ENCODE measurements at regions not wholly inside any gene's neighbourhood (a gene's known extent, or its start where the extent isn't known, plus 50 kb on each side); places are given as distances from the start of the nearest gene placed in this dataset.
"Not testable (repeated sequence)": the region's sequence is repeated elsewhere in the genome, so short reads cannot be mapped to it uniquely, and the experiment has no call there.

DNA sequence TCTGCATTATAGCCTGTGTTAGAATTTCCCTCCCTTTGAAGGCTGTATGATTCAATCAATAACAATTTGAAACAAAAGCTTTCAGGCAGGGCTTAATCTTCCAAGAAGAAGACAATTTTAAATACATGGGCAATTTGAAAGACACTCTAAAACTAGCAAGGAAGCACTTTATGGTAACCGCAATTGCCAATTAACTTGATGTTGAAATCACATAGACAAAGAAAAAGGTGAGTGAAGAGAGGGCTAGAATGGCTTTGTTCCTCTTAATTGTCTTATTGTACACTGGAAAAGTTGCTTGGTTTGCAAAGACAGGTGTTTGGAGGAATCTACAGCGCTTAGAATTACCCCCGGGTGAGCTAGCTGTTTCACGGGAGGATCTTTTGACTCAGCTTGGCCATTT, 74.4 kb upstream of the PRKX start:
- Histone ChIP-seq H3F3A (replicated peaks; ENCODE audit: low read depth) (no peaks in the 10 kb centered on the region), H3K27ac (ENCODE audit: low read depth) (no peak overlapping the region), H3K9me2 (ENCODE audit: insufficient read depth) (no peaks in the 10 kb centered on the region), H4K20me1 (replicated peaks; ENCODE audit: insufficient read depth) (no peaks in the 10 kb centered on the region), H3K36me3 (ENCODE audit: insufficient read depth) (no peaks in the 10 kb centered on the region), H3K4me1 (ENCODE audit: insufficient read depth) (peaks cover 7% of the 10 kb centered on the region; the same call in 1 of the 2 replicates), H2AFZ (peak overlapping the region; percentile 29; the same call in 1 of the 2 replicates), H3K79me2 (replicated peaks; ENCODE audit: insufficient read depth) (no peaks in the 10 kb centered on the region), H3K4me2 (peak overlapping the region; percentile 73), H3K27me3 (ENCODE audit: insufficient read depth) (no peaks in the 10 kb centered on the region), H3K4me3 (0 out of 2 replicates have a peak overlapping the region, but pooled peaks have one; percentile 40)
- no peak for DNase-seq (ENCODE audit: low spot score)
- no peaks in the 10 kb centered on the region for H3K36me3 Mint-ChIP-seq (ENCODE audit: low read depth)
- H3K9me3 Mint-ChIP-seq: no peaks in the 10 kb centered on the region; the same call in 2 of the 3 replicates
- no peak for ATAC-seq
- H3K4me1 Mint-ChIP-seq: peaks cover 15% of the 10 kb centered on the region
- H3K27ac Mint-ChIP-seq: no peak overlapping the region
- no peak overlapping the region for H3K4me3 Mint-ChIP-seq
- TF ChIP-seq ZNF114 (CRISPR knock-in tag; IDR thresholded peaks at IDR 0.05) (no peak), STAT1 (IDR thresholded peaks at IDR 0.05; ENCODE audit: unreplicated experiment) (no peak), POLR2AphosphoS5 (IDR thresholded peaks at IDR 0.05; ENCODE audit: low read depth) (no peak), ZNF331 (CRISPR knock-in tag; IDR thresholded peaks at IDR 0.05; ENCODE audit: low read depth) (no peak), JUNB (IDR thresholded peaks at IDR 0.05; ENCODE audit: unreplicated experiment) (no peak), CREB1 (CRISPR knock-in tag; IDR thresholded peaks at IDR 0.05; ENCODE audit: low read depth) (no peak), EZH2phosphoT487 (IDR thresholded peaks at IDR 0.05; ENCODE audit: unreplicated experiment) (no peak), EZH2 (IDR thresholded peaks at IDR 0.05; ENCODE audit: low read depth, unreplicated experiment) (no peak)
- TF ChIP-seq, protein P1, sequence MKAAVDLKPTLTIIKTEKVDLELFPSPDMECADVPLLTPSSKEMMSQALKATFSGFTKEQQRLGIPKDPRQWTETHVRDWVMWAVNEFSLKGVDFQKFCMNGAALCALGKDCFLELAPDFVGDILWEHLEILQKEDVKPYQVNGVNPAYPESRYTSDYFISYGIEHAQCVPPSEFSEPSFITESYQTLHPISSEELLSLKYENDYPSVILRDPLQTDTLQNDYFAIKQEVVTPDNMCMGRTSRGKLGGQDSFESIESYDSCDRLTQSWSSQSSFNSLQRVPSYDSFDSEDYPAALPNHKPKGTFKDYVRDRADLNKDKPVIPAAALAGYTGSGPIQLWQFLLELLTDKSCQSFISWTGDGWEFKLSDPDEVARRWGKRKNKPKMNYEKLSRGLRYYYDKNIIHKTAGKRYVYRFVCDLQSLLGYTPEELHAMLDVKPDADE (IDR thresholded peaks at IDR 0.05): no peak
- TF ChIP-seq, protein P2, sequence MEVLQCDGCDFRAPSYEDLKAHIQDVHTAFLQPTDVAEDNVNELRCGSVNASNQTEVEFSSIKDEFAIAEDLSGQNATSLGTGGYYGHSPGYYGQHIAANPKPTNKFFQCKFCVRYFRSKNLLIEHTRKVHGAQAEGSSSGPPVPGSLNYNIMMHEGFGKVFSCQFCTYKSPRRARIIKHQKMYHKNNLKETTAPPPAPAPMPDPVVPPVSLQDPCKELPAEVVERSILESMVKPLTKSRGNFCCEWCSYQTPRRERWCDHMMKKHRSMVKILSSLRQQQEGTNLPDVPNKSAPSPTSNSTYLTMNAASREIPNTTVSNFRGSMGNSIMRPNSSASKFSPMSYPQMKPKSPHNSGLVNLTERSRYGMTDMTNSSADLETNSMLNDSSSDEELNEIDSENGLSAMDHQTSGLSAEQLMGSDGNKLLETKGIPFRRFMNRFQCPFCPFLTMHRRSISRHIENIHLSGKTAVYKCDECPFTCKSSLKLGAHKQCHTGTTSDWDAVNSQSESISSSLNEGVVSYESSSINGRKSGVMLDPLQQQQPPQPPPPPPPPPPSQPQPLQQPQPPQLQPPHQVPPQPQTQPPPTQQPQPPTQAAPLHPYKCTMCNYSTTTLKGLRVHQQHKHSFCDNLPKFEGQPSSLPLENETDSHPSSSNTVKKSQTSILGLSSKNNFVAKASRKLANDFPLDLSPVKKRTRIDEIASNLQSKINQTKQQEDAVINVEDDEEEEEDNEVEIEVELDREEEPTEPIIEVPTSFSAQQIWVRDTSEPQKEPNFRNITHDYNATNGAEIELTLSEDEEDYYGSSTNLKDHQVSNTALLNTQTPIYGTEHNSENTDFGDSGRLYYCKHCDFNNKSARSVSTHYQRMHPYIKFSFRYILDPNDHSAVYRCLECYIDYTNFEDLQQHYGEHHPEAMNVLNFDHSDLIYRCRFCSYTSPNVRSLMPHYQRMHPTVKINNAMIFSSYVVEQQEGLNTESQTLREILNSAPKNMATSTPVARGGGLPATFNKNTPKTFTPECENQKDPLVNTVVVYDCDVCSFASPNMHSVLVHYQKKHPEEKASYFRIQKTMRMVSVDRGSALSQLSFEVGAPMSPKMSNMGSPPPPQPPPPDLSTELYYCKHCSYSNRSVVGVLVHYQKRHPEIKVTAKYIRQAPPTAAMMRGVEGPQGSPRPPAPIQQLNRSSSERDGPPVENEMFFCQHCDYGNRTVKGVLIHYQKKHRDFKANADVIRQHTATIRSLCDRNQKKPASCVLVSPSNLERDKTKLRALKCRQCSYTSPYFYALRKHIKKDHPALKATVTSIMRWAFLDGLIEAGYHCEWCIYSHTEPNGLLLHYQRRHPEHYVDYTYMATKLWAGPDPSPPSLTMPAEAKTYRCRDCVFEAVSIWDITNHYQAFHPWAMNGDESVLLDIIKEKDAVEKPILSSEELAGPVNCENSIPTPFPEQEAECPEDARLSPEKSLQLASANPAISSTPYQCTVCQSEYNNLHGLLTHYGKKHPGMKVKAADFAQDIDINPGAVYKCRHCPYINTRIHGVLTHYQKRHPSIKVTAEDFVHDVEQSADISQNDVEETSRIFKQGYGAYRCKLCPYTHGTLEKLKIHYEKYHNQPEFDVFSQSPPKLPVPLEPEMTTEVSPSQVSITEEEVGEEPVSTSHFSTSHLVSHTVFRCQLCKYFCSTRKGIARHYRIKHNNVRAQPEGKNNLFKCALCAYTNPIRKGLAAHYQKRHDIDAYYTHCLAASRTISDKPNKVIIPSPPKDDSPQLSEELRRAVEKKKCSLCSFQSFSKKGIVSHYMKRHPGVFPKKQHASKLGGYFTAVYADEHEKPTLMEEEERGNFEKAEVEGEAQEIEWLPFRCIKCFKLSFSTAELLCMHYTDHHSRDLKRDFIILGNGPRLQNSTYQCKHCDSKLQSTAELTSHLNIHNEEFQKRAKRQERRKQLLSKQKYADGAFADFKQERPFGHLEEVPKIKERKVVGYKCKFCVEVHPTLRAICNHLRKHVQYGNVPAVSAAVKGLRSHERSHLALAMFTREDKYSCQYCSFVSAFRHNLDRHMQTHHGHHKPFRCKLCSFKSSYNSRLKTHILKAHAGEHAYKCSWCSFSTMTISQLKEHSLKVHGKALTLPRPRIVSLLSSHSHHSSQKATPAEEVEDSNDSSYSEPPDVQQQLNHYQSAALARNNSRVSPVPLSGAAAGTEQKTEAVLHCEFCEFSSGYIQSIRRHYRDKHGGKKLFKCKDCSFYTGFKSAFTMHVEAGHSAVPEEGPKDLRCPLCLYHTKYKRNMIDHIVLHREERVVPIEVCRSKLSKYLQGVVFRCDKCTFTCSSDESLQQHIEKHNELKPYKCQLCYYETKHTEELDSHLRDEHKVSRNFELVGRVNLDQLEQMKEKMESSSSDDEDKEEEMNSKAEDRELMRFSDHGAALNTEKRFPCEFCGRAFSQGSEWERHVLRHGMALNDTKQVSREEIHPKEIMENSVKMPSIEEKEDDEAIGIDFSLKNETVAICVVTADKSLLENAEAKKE (CRISPR knock-in tag; IDR thresholded peaks at IDR 0.05): no peak
- TF ChIP-seq, protein P3, sequence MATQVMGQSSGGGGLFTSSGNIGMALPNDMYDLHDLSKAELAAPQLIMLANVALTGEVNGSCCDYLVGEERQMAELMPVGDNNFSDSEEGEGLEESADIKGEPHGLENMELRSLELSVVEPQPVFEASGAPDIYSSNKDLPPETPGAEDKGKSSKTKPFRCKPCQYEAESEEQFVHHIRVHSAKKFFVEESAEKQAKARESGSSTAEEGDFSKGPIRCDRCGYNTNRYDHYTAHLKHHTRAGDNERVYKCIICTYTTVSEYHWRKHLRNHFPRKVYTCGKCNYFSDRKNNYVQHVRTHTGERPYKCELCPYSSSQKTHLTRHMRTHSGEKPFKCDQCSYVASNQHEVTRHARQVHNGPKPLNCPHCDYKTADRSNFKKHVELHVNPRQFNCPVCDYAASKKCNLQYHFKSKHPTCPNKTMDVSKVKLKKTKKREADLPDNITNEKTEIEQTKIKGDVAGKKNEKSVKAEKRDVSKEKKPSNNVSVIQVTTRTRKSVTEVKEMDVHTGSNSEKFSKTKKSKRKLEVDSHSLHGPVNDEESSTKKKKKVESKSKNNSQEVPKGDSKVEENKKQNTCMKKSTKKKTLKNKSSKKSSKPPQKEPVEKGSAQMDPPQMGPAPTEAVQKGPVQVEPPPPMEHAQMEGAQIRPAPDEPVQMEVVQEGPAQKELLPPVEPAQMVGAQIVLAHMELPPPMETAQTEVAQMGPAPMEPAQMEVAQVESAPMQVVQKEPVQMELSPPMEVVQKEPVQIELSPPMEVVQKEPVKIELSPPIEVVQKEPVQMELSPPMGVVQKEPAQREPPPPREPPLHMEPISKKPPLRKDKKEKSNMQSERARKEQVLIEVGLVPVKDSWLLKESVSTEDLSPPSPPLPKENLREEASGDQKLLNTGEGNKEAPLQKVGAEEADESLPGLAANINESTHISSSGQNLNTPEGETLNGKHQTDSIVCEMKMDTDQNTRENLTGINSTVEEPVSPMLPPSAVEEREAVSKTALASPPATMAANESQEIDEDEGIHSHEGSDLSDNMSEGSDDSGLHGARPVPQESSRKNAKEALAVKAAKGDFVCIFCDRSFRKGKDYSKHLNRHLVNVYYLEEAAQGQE (IDR thresholded peaks at IDR 0.05; ENCODE audit: unreplicated experiment): no peak
- peaks cover 10% of the 10 kb centered on the region for H3K27me3 Mint-ChIP-seq (ENCODE audit: insufficient read depth, low read depth, poor library complexity)

DNA sequence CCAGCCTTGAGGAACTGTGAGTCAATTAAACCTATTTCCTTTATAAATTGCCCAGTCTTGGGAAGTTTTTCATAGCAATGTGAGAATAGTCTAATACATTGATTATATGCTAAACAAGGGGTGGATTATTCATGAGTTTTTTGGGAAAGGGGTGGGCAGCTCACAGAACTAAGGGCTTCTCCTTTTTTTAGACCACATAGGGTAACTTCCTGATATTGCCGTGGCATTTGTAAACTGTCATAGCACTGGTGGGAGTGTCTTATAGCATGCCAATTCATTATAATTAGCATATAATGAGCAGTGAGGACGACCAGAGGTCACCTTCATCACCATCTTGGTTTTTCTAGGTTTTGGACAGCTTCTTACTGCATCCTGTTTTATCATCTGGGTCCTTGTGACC, 72.4 kb upstream of the PRKX start:
- H3K4me3 Mint-ChIP-seq; H3K4me3 ChIP-seq; H3K9me2 ChIP-seq (ENCODE audit: insufficient read depth); H3K36me3 ChIP-seq (ENCODE audit: insufficient read depth); H3K9me3 Mint-ChIP-seq; H3K27me3 ChIP-seq (ENCODE audit: insufficient read depth); H3K4me1 ChIP-seq (ENCODE audit: insufficient read depth); H3K36me3 Mint-ChIP-seq (ENCODE audit: low read depth); H4K20me1 ChIP-seq (replicated peaks; ENCODE audit: insufficient read depth); H3F3A ChIP-seq (replicated peaks; ENCODE audit: low read depth); DNase-seq (ENCODE audit: low spot score); H3K27ac Mint-ChIP-seq; H3K27me3 Mint-ChIP-seq (ENCODE audit: insufficient read depth, low read depth, poor library complexity); H3K79me2 ChIP-seq (replicated peaks; ENCODE audit: insufficient read depth); H3K27ac ChIP-seq (ENCODE audit: low read depth); H2AFZ ChIP-seq; H3K4me2 ChIP-seq; ATAC-seq: not testable (repeated sequence)
- H3K4me1 Mint-ChIP-seq: peaks cover 28% of the 10 kb centered on the region
